ENCODE measurements at regions not wholly inside any gene's neighbourhood (a gene's known extent, or its start where the extent isn't known, plus 50 kb on each side); places are given as distances from the start of the nearest gene placed in this dataset.
"Not testable (repeated sequence)": the region's sequence is repeated elsewhere in the genome, so short reads cannot be mapped to it uniquely, and the experiment has no call there.

DNA sequence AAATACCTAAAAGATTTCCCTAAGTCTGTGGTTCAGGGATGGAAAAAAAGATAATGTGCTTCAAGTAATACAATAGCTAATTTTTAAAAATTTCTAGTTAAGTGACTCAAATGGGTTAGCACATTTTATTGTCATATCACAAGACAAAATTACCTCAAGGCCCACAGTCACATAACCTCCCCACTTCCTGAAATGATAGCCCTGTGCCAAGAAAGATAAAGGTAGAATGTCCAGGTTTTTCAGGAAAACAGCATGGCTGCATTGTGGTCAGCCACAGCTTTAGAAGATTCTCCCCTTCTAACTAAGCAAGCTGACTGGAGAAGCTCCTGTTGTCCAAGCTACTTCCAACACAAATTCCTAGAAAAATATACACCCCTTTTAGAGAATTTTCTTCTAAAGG, 127.1 kb upstream of the SLC35G4 start:
- H3K27me3 ChIP-seq (ENCODE audit: control insufficient read depth in 3 of 3, insufficient read depth in 3 of 3, low read length in 2 of 3): no peaks in the 10 kb centered on the region
- ATAC-seq (ENCODE audit: insufficient read depth, low FRiP score): no peak
- H3K4me1 ChIP-seq (ENCODE audit: control insufficient read depth in 5 of 5, insufficient read depth in 5 of 5, low read length in 5 of 5): no peaks in the 10 kb centered on the region
- peaks cover 0 to 2% (median 0%) of the 10 kb centered on the region in 4 donors for H3K9me3 ChIP-seq (ENCODE audit: control insufficient read depth in 4 of 4, insufficient read depth in 3 of 4, low read length in 3 of 4)
- no peaks in the 10 kb centered on the region for H3K36me3 ChIP-seq (ENCODE audit: control insufficient read depth in 4 of 4, insufficient read depth in 4 of 4, low read length in 4 of 4)
- no peak overlapping the region for H3K9ac ChIP-seq (ENCODE audit: insufficient read depth in 1 of 2, low read length in 2 of 2)
- no peak overlapping the region for H3K4me3 ChIP-seq
- TF ChIP-seq, protein P1, sequence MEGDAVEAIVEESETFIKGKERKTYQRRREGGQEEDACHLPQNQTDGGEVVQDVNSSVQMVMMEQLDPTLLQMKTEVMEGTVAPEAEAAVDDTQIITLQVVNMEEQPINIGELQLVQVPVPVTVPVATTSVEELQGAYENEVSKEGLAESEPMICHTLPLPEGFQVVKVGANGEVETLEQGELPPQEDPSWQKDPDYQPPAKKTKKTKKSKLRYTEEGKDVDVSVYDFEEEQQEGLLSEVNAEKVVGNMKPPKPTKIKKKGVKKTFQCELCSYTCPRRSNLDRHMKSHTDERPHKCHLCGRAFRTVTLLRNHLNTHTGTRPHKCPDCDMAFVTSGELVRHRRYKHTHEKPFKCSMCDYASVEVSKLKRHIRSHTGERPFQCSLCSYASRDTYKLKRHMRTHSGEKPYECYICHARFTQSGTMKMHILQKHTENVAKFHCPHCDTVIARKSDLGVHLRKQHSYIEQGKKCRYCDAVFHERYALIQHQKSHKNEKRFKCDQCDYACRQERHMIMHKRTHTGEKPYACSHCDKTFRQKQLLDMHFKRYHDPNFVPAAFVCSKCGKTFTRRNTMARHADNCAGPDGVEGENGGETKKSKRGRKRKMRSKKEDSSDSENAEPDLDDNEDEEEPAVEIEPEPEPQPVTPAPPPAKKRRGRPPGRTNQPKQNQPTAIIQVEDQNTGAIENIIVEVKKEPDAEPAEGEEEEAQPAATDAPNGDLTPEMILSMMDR (IDR thresholded peaks at IDR 0.05; ENCODE audit: control extremely low read depth, extremely low read depth): no peak
- no peak overlapping the region for H3K27ac ChIP-seq (ENCODE audit: low read depth in 1 of 2, low read length in 1 of 2)
- DNase-seq: no peak

DNA sequence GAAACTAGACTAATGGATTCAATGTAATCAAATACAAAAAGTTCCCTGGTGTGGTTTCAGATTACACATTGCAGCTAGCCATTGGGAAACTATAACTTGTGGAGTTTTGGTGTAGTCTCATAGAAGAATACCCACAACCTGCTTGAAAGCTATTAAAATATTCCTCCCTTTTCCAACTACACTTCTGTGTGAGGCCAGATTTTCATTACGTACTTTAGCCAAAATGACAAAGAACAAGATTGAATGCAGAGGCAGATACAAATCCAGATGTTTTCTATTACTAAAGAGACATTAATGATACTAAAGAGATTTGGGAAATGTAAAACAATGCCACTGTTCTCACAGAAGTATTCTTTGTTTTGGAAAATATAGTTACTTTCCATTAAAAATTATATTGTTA, 128.7 kb upstream of the SLC35G4 start:
- TF ChIP-seq, protein P1 (IDR thresholded peaks at IDR 0.05; ENCODE audit: control extremely low read depth, extremely low read depth): no peak
- H3K27ac ChIP-seq (ENCODE audit: low read depth in 1 of 2, low read length in 1 of 2): no peak overlapping the region
- H3K9me3 ChIP-seq (ENCODE audit: control insufficient read depth in 4 of 4, insufficient read depth in 3 of 4, low read length in 3 of 4): no peaks in the 10 kb centered on the region
- DNase-seq: no peak
- H3K36me3 ChIP-seq (ENCODE audit: control insufficient read depth in 4 of 4, insufficient read depth in 4 of 4, low read length in 4 of 4): no peaks in the 10 kb centered on the region
- H3K27me3 ChIP-seq (ENCODE audit: control insufficient read depth in 3 of 3, insufficient read depth in 3 of 3, low read length in 2 of 3): no peaks in the 10 kb centered on the region
- no peak overlapping the region for H3K4me3 ChIP-seq
- ATAC-seq (ENCODE audit: insufficient read depth, low FRiP score): no peak
- H3K4me1 ChIP-seq (ENCODE audit: control insufficient read depth in 5 of 5, insufficient read depth in 5 of 5, low read length in 5 of 5): no peaks in the 10 kb centered on the region
- H3K9ac ChIP-seq (ENCODE audit: insufficient read depth in 1 of 2, low read length in 2 of 2): no peak overlapping the region
- WGBS, 2 donors: 87 to 91% methylated on average over 1 of the region's 1 CpG

DNA sequence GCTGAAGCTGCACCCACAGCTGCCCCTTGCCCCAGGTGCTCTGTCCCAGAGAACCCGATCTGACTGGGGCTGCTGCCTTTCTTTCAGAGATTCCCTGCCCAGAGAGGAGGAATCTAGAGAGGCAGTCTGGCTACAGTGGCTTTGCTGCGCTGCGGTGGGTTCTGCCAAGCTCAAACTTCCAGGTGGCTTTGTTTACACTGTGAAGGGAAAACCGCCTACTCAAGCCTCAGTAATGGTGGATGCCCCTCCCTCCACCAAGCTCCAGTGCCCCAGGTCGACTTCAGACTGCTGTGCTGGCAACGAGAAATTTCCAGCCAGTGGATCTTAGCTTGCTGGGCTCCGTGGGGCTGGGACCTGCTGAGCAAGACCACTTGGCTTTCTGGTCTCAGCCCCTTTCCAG, 130.4 kb upstream of the SLC35G4 start:
- ATAC-seq (ENCODE audit: insufficient read depth, low FRiP score); H3K27me3 ChIP-seq (ENCODE audit: control insufficient read depth in 3 of 3, insufficient read depth in 3 of 3, low read length in 2 of 3); DNase-seq; H3K4me3 ChIP-seq; H3K4me1 ChIP-seq (ENCODE audit: control insufficient read depth in 5 of 5, insufficient read depth in 5 of 5, low read length in 5 of 5); H3K27ac ChIP-seq (ENCODE audit: low read depth in 1 of 2, low read length in 1 of 2); H3K9ac ChIP-seq (ENCODE audit: insufficient read depth in 1 of 2, low read length in 2 of 2); H3K9me3 ChIP-seq (ENCODE audit: control insufficient read depth in 4 of 4, insufficient read depth in 3 of 4, low read length in 3 of 4); H3K36me3 ChIP-seq (ENCODE audit: control insufficient read depth in 4 of 4, insufficient read depth in 4 of 4, low read length in 4 of 4): not testable (repeated sequence)
- WGBS, 2 donors: 48 to 74% methylated on average over 7 of the region's 7 CpGs

DNA sequence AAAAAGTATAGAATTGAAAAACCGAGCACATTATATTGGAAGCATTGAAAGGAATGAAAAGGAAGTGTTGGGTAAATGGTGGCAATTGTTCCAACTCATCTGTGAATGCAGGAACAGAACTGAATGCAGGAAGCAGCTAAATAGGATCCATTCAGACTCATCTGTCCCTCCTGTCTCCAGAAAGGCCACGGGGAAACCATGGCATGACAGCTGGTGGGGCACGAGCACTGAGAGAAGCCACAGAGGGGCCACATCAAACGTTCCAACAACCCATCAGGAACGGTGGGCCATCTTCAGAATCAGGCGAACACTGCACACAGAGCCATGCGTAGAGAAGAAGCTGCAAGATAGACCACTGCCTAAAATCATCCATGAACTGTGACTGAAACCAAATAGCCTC, 138.5 kb upstream of the SLC35G4 start:
- 85 to 88% methylated on average over 7 of the region's 7 CpGs for WGBS, 2 donors
- Histone ChIP-seq H3K27me3 (ENCODE audit: control insufficient read depth in 3 of 3, insufficient read depth in 3 of 3, low read length in 2 of 3) (no peaks in the 10 kb centered on the region), H3K9me3 (ENCODE audit: control insufficient read depth in 4 of 4, insufficient read depth in 3 of 4, low read length in 3 of 4) (peaks cover 0 to 2% (median 0%) of the 10 kb centered on the region in 4 donors), H3K4me3 (no peak overlapping the region), H3K27ac (ENCODE audit: low read depth in 1 of 2, low read length in 1 of 2) (no peak overlapping the region), H3K9ac (ENCODE audit: insufficient read depth in 1 of 2, low read length in 2 of 2) (no peak overlapping the region), H3K36me3 (ENCODE audit: control insufficient read depth in 4 of 4, insufficient read depth in 4 of 4, low read length in 4 of 4) (no peaks in the 10 kb centered on the region), H3K4me1 (ENCODE audit: control insufficient read depth in 5 of 5, insufficient read depth in 5 of 5, low read length in 5 of 5) (peaks cover 0 to 14% (median 0%) of the 10 kb centered on the region in 5 donors)
- TF ChIP-seq, protein P1 (IDR thresholded peaks at IDR 0.05; ENCODE audit: control extremely low read depth, extremely low read depth): no peak
- DNase-seq: no peak
- no peak for ATAC-seq (ENCODE audit: insufficient read depth, low FRiP score)
